HUES6 (cell line): ENCODE measurements at regions not wholly inside any gene's neighbourhood (a gene's known extent, or its start where the extent isn't known, plus 50 kb on each side); places are given as distances from the start of the nearest gene placed in this dataset.

ENCODE experiments used
- H3K27ac ChIP-seq: 2 replicates; pipeline ENCODE4 v1.7.0; 2013; ENCODE audit warnings: low read depth, mild to moderate bottlenecking, low read length, inconsistent platforms
- H3K27me3 ChIP-seq: 2 replicates; pipeline ENCODE4 v1.6.1; 2013; ENCODE audit warnings: low read length; ENCODE audit not compliant: control insufficient read depth, insufficient read depth
- H3K36me3 ChIP-seq: 2 replicates; pipeline ENCODE4 v1.6.1; 2013; ENCODE audit warnings: low read length; ENCODE audit not compliant: control insufficient read depth, insufficient read depth
- H3K4me1 ChIP-seq: 2 replicates; pipeline ENCODE4 v1.6.1; 2013; ENCODE audit warnings: low read length; ENCODE audit not compliant: control insufficient read depth, insufficient read depth
- H3K4me3 ChIP-seq: 2 replicates; pipeline ENCODE4 v1.5.1; 2013; ENCODE audit warnings: low read depth, low read length
- H3K9ac ChIP-seq: one replicate; pipeline ENCODE4 v1.6.1; 2013; ENCODE audit warnings: mild to moderate bottlenecking, low read length
- H3K9me3 ChIP-seq: 2 replicates; pipeline ENCODE4 v1.6.1; 2013; ENCODE audit warnings: low read depth, low read length; ENCODE audit not compliant: control insufficient read depth, insufficient read depth

GRCh38 chr20:61023612-61024011, 228.4 kb upstream of the CDH4 start:
- H3K9ac ChIP-seq, result no peak overlapping the region
- H3K9me3 ChIP-seq, result peaks cover 7% of the 10 kb centered on the region
- H3K4me3 ChIP-seq, result no peak overlapping the region
- H3K27me3 ChIP-seq, result peaks cover 7% of the 10 kb centered on the region; the same call in 1 of the 2 replicates
- H3K27ac ChIP-seq, result no peak overlapping the region
- no peaks in the 10 kb centered on the region for H3K36me3 ChIP-seq
- H3K4me1 ChIP-seq, result no peaks in the 10 kb centered on the region

GRCh38 chr20:61024390-61024789, 227.7 kb upstream of the CDH4 start:
- Histone ChIP-seq H3K27me3 (peaks cover 10% of the 10 kb centered on the region), H3K36me3 (no peaks in the 10 kb centered on the region), H3K9ac (no peak overlapping the region), H3K27ac (no peak overlapping the region), H3K9me3 (peaks cover under 1% of the 10 kb centered on the region; the same call in 1 of the 2 replicates), H3K4me3 (no peak overlapping the region), H3K4me1 (no peaks in the 10 kb centered on the region)

- Histone ChIP-seq H3K4me3 (no peak overlapping the region), H3K27me3 (peaks cover 20% of the 10 kb centered on the region), H3K9ac (no peak overlapping the region), H3K9me3 (no peaks in the 10 kb centered on the region; the same call in 1 of the 2 replicates), H3K4me1 (no peaks in the 10 kb centered on the region), H3K27ac (no peak overlapping the region), H3K36me3 (no peaks in the 10 kb centered on the region)
Observed at GRCh38 chr20:61025536-61025935, 226.5 kb upstream of the CDH4 start.

- Histone ChIP-seq H3K27ac (no peak overlapping the region), H3K36me3 (no peaks in the 10 kb centered on the region), H3K9me3 (no peaks in the 10 kb centered on the region; the same call in 1 of the 2 replicates), H3K9ac (no peak overlapping the region), H3K4me1 (no peaks in the 10 kb centered on the region), H3K4me3 (no peak overlapping the region), H3K27me3 (peaks cover 25% of the 10 kb centered on the region)
Observed at GRCh38 chr20:61026173-61026572, 225.9 kb upstream of the CDH4 start.

GRCh38 chr20:61026731-61027130, 225.3 kb upstream of the CDH4 start:
- Histone ChIP-seq H3K9ac (no peak overlapping the region), H3K4me1 (no peaks in the 10 kb centered on the region), H3K36me3 (no peaks in the 10 kb centered on the region), H3K9me3 (no peaks in the 10 kb centered on the region; the same call in 1 of the 2 replicates), H3K27ac (no peak overlapping the region), H3K27me3 (peaks cover 25% of the 10 kb centered on the region), H3K4me3 (no peak overlapping the region)

- Histone ChIP-seq H3K27me3 (peaks cover 25% of the 10 kb centered on the region), H3K36me3 (no peaks in the 10 kb centered on the region), H3K4me3 (no peak overlapping the region), H3K9ac (no peak overlapping the region), H3K4me1 (no peaks in the 10 kb centered on the region), H3K27ac (no peak overlapping the region), H3K9me3 (no peaks in the 10 kb centered on the region; the same call in 1 of the 2 replicates)
Observed at GRCh38 chr20:61027218-61027617, 224.8 kb upstream of the CDH4 start.

GRCh38 chr20:61030130-61030529, 221.9 kb upstream of the CDH4 start:
- H3K4me3 ChIP-seq, result no peak overlapping the region
- H3K4me1 ChIP-seq, result no peaks in the 10 kb centered on the region
- no peak overlapping the region for H3K27ac ChIP-seq
- H3K27me3 ChIP-seq, result peaks cover 17% of the 10 kb centered on the region
- no peak overlapping the region for H3K9ac ChIP-seq
- no peaks in the 10 kb centered on the region; the same call in 1 of the 2 replicates for H3K9me3 ChIP-seq
- H3K36me3 ChIP-seq, result no peaks in the 10 kb centered on the region

- H3K4me3 ChIP-seq, result no peak overlapping the region
- H3K27ac ChIP-seq, result no peak overlapping the region
- no peak overlapping the region for H3K9ac ChIP-seq
- peaks cover 22% of the 10 kb centered on the region for H3K27me3 ChIP-seq
- no peaks in the 10 kb centered on the region for H3K4me1 ChIP-seq
- no peaks in the 10 kb centered on the region; the same call in 1 of the 2 replicates for H3K9me3 ChIP-seq
- no peaks in the 10 kb centered on the region for H3K36me3 ChIP-seq
Observed at GRCh38 chr20:61031101-61031830, 220.8 kb upstream of the CDH4 start.

- no peak overlapping the region for H3K4me3 ChIP-seq
Observed at GRCh38 chr20:61037498-61037897, 214.6 kb upstream of the CDH4 start.

GRCh38 chr20:61041481-61041880, 210.6 kb upstream of the CDH4 start:
- Histone ChIP-seq H3K4me3 (no peak overlapping the region), H3K36me3 (no peaks in the 10 kb centered on the region), H3K4me1 (no peaks in the 10 kb centered on the region), H3K27me3 (peaks cover 42% of the 10 kb centered on the region), H3K9me3 (no peaks in the 10 kb centered on the region), H3K27ac (no peak overlapping the region), H3K9ac (no peak overlapping the region)

More at GRCh38 chr20:61037498-61037897, 214.6 kb upstream of the CDH4 start:
- no peak overlapping the region for H3K27ac ChIP-seq
- no peaks in the 10 kb centered on the region for H3K4me1 ChIP-seq
- peaks cover 22% of the 10 kb centered on the region for H3K27me3 ChIP-seq
- H3K36me3 ChIP-seq, result no peaks in the 10 kb centered on the region
- H3K9ac ChIP-seq, result no peak overlapping the region
- no peaks in the 10 kb centered on the region for H3K9me3 ChIP-seq

- Histone ChIP-seq H3K9ac (no peak overlapping the region), H3K9me3 (no peaks in the 10 kb centered on the region), H3K27ac (no peak overlapping the region), H3K4me1 (no peaks in the 10 kb centered on the region), H3K4me3 (no peak overlapping the region), H3K27me3 (peaks cover 54% of the 10 kb centered on the region), H3K36me3 (no peaks in the 10 kb centered on the region)
Observed at GRCh38 chr20:61042506-61043385, 209.3 kb upstream of the CDH4 start.
